Osteoblast (primary cell): ENCODE measurements at regions not wholly inside any gene's neighbourhood (a gene's known extent, or its start where the extent isn't known, plus 50 kb on each side); places are given as distances from the start of the nearest gene placed in this dataset.

ENCODE experiments used
- DNase-seq: peaks from one replicate; pipeline ENCODE4 v3.0.0; 2011; ENCODE audit warnings: low spot score, mixed read lengths; ENCODE audit not compliant: insufficient read length; ENCODE audit errors: missing footprints
- H2AFZ ChIP-seq: 2 replicates; pipeline ENCODE4 v1.6.0; 2011; ENCODE audit warnings: mild to moderate bottlenecking, low read length
- H3K27ac ChIP-seq: 2 replicates; pipeline ENCODE4 v1.5.1; 2011; ENCODE audit warnings: mild to moderate bottlenecking, low read depth, low read length, moderate library complexity
- H3K27me3 ChIP-seq: 2 replicates; pipeline ENCODE4 v1.6.0; 2012; ENCODE audit warnings: mild to moderate bottlenecking, control low read depth, inconsistent platforms, low read length, moderate library complexity; ENCODE audit not compliant: insufficient read depth
- H3K36me3 ChIP-seq: 2 replicates; pipeline ENCODE4 v1.5.1; 2011; ENCODE audit warnings: mild to moderate bottlenecking, low read length, control low read depth, moderate library complexity; ENCODE audit not compliant: insufficient read depth
- H3K4me1 ChIP-seq: 2 replicates; pipeline ENCODE4 v1.5.1; 2011; ENCODE audit warnings: mild to moderate bottlenecking, low read length, control low read depth, moderate library complexity; ENCODE audit not compliant: insufficient read depth
- H3K4me2 ChIP-seq: 2 replicates; pipeline ENCODE4 v1.6.0; 2011; ENCODE audit warnings: mild to moderate bottlenecking, low read length; ENCODE audit not compliant: insufficient read depth
- H3K4me3 ChIP-seq: fragments of 200-600 bp; sonication (generic); 3 replicates; pipeline ENCODE4 v1.5.1; 2012; ENCODE audit warnings: mild to moderate bottlenecking, low read length, inconsistent platforms; ENCODE audit not compliant: insufficient read depth
- H3K79me2 ChIP-seq: 2 replicates; pipeline ENCODE4 v1.6.0; 2012; ENCODE audit warnings: mild to moderate bottlenecking, low read length, control low read depth, inconsistent platforms; ENCODE audit not compliant: insufficient read depth
- H3K9me3 ChIP-seq: 2 replicates; pipeline ENCODE4 v1.5.1; 2011; ENCODE audit warnings: low read depth, low read length, control low read depth
- H4K20me1 ChIP-seq: 2 replicates; pipeline ENCODE4 v1.6.0; 2012; ENCODE audit warnings: mild to moderate bottlenecking, low read length, control low read depth; ENCODE audit not compliant: insufficient read depth
- CTCF ChIP-seq: IDR thresholded peaks from 2 replicates; pipeline ENCODE4 v1.5.1; 2011; ENCODE audit warnings: mild to moderate bottlenecking, low read depth, low read length, moderate library complexity; ENCODE audit errors: extremely low read depth

DNA sequence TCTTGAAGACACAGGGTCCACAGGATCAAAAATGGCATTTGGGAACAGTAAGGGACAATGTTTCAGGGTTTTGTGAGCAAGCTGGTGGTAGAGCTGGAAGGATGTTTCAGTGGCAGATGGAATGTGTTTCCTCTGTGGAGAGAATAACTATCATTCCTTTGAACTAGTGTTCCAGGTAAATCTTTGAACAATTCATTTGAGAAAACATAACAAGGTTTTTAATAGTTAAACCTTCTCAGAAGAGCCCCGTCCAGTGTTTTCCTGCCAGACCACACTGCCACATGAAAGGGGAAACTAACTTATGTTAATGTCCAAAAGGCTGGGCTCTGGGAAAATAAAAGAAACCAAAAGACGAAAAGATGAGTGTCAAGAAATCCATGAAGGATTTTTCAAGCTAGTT, 207.0 kb upstream of the ZNF462 start:
- no peak for DNase-seq
- no peaks in the 10 kb centered on the region for H3K36me3 ChIP-seq
- H3K4me1 ChIP-seq: no peaks in the 10 kb centered on the region
- H3K27ac ChIP-seq: no peak overlapping the region
- no peak overlapping the region for H2AFZ ChIP-seq
- H3K79me2 ChIP-seq: no peaks in the 10 kb centered on the region
- H3K27me3 ChIP-seq: no peaks in the 10 kb centered on the region
- no peaks in the 10 kb centered on the region for H4K20me1 ChIP-seq
- TF ChIP-seq CTCF: no peak
- no peak overlapping the region for H3K4me3 ChIP-seq
- no peak overlapping the region for H3K4me2 ChIP-seq
- no peaks in the 10 kb centered on the region for H3K9me3 ChIP-seq

- H3K9me3 ChIP-seq: no peaks in the 10 kb centered on the region
- no peak for DNase-seq
- no peaks in the 10 kb centered on the region for H3K36me3 ChIP-seq
Measured at GRCh38 chr9:106657926-106658325, 205.0 kb upstream of the ZNF462 start.

GRCh38 chr9:106668534-106668933, 194.4 kb upstream of the ZNF462 start:
- H3K4me2 ChIP-seq: no peak overlapping the region
- H3K27me3 ChIP-seq: no peaks in the 10 kb centered on the region
- H4K20me1 ChIP-seq: no peaks in the 10 kb centered on the region
- H3K4me3 ChIP-seq: no peak overlapping the region
- no peak overlapping the region for H2AFZ ChIP-seq
- no peak for DNase-seq
- H3K4me1 ChIP-seq: no peaks in the 10 kb centered on the region
- H3K36me3 ChIP-seq: no peaks in the 10 kb centered on the region
- TF ChIP-seq CTCF: no peak
- H3K79me2 ChIP-seq: no peaks in the 10 kb centered on the region
- no peaks in the 10 kb centered on the region for H3K9me3 ChIP-seq
- no peak overlapping the region for H3K27ac ChIP-seq

More at GRCh38 chr9:106657926-106658325, 205.0 kb upstream of the ZNF462 start:
- no peak overlapping the region for H3K4me3 ChIP-seq
- H3K4me2 ChIP-seq: no peak overlapping the region
- no peak for TF ChIP-seq CTCF
- no peak overlapping the region for H3K27ac ChIP-seq
- H3K79me2 ChIP-seq: no peaks in the 10 kb centered on the region
- no peaks in the 10 kb centered on the region for H3K4me1 ChIP-seq
- no peaks in the 10 kb centered on the region for H4K20me1 ChIP-seq
- H3K27me3 ChIP-seq: no peaks in the 10 kb centered on the region
- no peak overlapping the region for H2AFZ ChIP-seq

DNA sequence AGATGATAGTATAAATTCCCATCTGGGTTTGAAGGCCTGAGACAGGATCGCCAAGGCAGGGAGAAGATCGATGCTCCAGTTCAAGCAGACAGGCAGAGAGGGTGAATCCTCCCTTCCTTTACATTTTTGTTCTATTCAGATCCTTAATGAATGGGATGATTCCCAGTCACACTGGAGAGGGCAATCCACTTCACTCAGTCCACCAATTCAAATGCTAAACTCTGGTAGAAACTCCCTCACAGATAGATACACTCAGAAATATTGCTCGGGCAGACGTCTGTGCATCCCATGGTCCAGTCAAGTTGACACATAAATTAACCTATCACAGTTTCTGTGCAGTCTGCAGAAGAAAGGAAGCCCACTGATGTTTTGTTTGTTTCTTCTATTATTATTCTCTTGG, 193.1 kb upstream of the ZNF462 start:
- Histone ChIP-seq H3K27me3 (no peaks in the 10 kb centered on the region), H3K4me2 (no peak overlapping the region), H3K9me3 (no peaks in the 10 kb centered on the region), H3K27ac (no peak overlapping the region), H2AFZ (no peak overlapping the region), H3K4me1 (no peaks in the 10 kb centered on the region), H3K36me3 (no peaks in the 10 kb centered on the region), H3K4me3 (no peak overlapping the region), H4K20me1 (no peaks in the 10 kb centered on the region), H3K79me2 (no peaks in the 10 kb centered on the region)
- DNase-seq: no peak
- TF ChIP-seq CTCF: no peak
